Astrocyte (in vitro differentiated cells and primary cell): ENCODE measurements at regions not wholly inside any gene's neighbourhood (a gene's known extent, or its start where the extent isn't known, plus 50 kb on each side); places are given as distances from the start of the nearest gene placed in this dataset.

ENCODE experiments used
- CTCF ChIP-seq: IDR thresholded peaks from 2 replicates; pipeline ENCODE4 v1.5.1; 2011; ENCODE audit warnings: low read depth, mild to moderate bottlenecking, inconsistent platforms, low read length, moderate library complexity; ENCODE audit not compliant: insufficient read depth
- EZH2 ChIP-seq: IDR thresholded peaks from 2 replicates; pipeline ENCODE4 v1.6.1; 2012; ENCODE audit warnings: mild to moderate bottlenecking, low read length, inconsistent platforms; ENCODE audit not compliant: insufficient read depth

- TF ChIP-seq CTCF (no peak), EZH2 (no peak)
Observed at GRCh38 chr15:61509327-61509840, 280.3 kb upstream of the RORA start.
